ENCODE measurements at regions not wholly inside any gene's neighbourhood (a gene's known extent, or its start where the extent isn't known, plus 50 kb on each side); places are given as distances from the start of the nearest gene placed in this dataset.
"Not testable (repeated sequence)": the region's sequence is repeated elsewhere in the genome, so short reads cannot be mapped to it uniquely, and the experiment has no call there.

DNA sequence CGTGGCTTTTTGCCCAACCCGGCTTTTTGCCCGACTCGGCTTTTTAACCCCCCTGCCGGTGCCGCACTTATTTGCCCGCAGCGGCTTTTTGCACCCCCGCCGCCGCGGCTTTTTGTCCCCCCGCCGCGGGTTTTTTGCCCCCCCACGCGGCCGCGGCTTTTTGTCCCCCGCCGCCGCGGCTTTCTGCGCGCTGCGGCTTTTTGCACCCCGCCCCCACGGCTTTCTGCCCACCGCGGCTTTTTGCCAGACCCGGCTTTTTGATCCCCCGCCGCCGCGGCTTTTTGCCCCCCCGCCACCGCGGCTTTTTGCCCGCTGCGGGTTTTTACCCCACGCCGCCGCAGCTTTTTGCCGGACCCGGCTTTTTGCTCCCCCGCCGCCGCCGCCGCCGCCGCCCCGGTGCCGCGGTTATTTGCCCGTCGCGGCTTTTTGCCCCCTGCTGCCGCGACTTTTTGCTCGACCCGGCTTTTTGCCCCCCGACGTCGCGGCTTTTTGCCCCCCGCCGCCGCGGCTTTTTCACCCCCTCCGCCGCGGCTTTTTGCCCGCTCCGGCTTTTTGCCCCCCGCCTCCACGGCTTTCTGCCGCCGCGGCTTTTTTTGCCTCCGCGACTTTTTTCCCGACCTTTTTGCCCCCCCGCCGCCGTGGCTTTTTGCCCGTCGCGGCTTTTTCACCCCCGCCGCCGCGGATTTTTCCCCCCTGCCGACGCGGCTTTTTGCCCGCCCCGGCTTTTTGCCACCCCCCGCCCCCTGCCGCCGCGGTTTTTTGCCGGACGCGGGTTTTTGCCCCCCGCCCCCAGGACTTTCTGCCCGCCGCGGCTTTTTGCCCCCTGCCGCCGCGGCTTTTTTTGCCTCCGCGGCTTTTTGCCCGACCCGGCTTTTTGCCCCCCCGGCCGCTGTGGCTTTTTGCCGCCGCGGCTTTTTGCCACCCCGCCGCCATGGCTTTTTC is 2786.5 kb downstream of the RPIA start:
- TF ChIP-seq, protein P1, sequence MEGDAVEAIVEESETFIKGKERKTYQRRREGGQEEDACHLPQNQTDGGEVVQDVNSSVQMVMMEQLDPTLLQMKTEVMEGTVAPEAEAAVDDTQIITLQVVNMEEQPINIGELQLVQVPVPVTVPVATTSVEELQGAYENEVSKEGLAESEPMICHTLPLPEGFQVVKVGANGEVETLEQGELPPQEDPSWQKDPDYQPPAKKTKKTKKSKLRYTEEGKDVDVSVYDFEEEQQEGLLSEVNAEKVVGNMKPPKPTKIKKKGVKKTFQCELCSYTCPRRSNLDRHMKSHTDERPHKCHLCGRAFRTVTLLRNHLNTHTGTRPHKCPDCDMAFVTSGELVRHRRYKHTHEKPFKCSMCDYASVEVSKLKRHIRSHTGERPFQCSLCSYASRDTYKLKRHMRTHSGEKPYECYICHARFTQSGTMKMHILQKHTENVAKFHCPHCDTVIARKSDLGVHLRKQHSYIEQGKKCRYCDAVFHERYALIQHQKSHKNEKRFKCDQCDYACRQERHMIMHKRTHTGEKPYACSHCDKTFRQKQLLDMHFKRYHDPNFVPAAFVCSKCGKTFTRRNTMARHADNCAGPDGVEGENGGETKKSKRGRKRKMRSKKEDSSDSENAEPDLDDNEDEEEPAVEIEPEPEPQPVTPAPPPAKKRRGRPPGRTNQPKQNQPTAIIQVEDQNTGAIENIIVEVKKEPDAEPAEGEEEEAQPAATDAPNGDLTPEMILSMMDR (IDR thresholded peaks at IDR 0.05; ENCODE audit: extremely low read depth, low read depth, low read length) = no peak
- no peak overlapping the region for H2AFZ ChIP-seq (ENCODE audit: low read length)
- peaks cover 21% of the 10 kb centered on the region for H3K27me3 ChIP-seq (ENCODE audit: insufficient read depth, low read length)
- H3K9me3 ChIP-seq (ENCODE audit: low read depth, low read length) = no peaks in the 10 kb centered on the region
- H3K4me3 ChIP-seq (ENCODE audit: insufficient read depth, low read length) = peak overlapping the region; percentile 55
- H3K4me2 ChIP-seq (ENCODE audit: insufficient read depth, low read length) = peak overlapping the region; percentile 39
- peak; percentile 79 for DNase-seq (ENCODE audit: insufficient read length, low spot score, missing footprints)
- H3K4me1 ChIP-seq (ENCODE audit: insufficient read depth, low read length) = no peaks in the 10 kb centered on the region
- no peaks in the 10 kb centered on the region for H4K20me1 ChIP-seq (ENCODE audit: insufficient read depth, low read length)
- H3K27ac ChIP-seq (ENCODE audit: low read depth, low read length) = no peak overlapping the region
- H3K79me2 ChIP-seq (ENCODE audit: insufficient read depth, low read length) = no peaks in the 10 kb centered on the region
- H3K36me3 ChIP-seq (ENCODE audit: insufficient read depth, low read length) = no peaks in the 10 kb centered on the region

DNA sequence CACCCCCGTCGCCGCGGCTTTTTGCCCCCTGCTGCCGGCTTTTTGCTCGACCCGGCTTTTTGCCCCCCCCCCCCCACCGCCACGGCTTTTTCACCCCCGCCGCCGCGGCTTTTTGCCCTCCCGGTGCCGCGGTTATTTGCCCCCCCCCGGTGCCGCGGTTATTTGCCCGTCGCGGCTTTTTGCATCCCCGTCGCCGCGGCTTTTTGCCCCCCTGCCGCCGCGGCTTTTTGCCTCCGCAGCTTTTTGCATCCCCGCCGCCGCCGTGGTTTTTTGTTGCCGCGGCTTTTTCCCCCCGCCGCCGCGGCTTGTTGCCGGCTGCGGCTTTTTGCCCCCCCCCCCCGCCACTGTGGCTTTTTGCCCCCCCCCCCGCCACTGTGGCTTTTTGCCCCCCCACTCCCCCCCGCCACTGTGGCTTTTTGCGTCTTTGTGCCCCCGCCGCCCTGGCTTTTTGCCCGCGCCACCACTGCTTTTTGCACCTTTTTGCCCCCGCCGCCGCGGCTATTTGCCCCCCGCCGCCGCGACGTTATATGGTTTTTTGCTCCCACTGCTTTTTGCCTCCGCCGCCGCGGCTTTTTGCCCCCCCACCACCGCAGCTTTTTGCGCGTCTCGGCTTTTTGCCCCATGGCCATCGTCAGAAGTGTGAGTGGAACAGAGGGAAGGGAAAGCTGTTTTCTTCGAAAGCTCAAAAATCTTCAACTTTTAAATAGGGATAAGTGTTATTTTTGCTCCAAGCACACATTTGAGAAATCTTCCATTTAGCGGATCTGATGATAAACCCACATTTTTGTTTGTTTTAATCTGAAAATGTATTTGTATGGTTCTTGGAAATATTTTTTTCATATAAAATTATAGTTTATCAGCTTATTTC is 2787.6 kb downstream of the RPIA start:
- not testable (repeated sequence) for H2AFZ ChIP-seq (ENCODE audit: low read length); DNase-seq (ENCODE audit: insufficient read length, low spot score, missing footprints); H3K4me1 ChIP-seq (ENCODE audit: insufficient read depth, low read length); H3K9me3 ChIP-seq (ENCODE audit: low read depth, low read length); H3K27ac ChIP-seq (ENCODE audit: low read depth, low read length); H3K4me2 ChIP-seq (ENCODE audit: insufficient read depth, low read length); H3K4me3 ChIP-seq (ENCODE audit: insufficient read depth, low read length); H3K79me2 ChIP-seq (ENCODE audit: insufficient read depth, low read length); H4K20me1 ChIP-seq (ENCODE audit: insufficient read depth, low read length); H3K36me3 ChIP-seq (ENCODE audit: insufficient read depth, low read length)
- H3K27me3 ChIP-seq (ENCODE audit: insufficient read depth, low read length) = peaks cover 21% of the 10 kb centered on the region

- H2AFZ ChIP-seq (ENCODE audit: low read length); H3K4me1 ChIP-seq (ENCODE audit: insufficient read depth, low read length); H3K4me3 ChIP-seq (ENCODE audit: insufficient read depth, low read length); H3K36me3 ChIP-seq (ENCODE audit: insufficient read depth, low read length); H3K27me3 ChIP-seq (ENCODE audit: insufficient read depth, low read length); H3K4me2 ChIP-seq (ENCODE audit: insufficient read depth, low read length); DNase-seq (ENCODE audit: insufficient read length, low spot score, missing footprints); H4K20me1 ChIP-seq (ENCODE audit: insufficient read depth, low read length); H3K9me3 ChIP-seq (ENCODE audit: low read depth, low read length); H3K27ac ChIP-seq (ENCODE audit: low read depth, low read length); H3K79me2 ChIP-seq (ENCODE audit: insufficient read depth, low read length): not testable (repeated sequence)
Observed at GRCh38 chr2:91485226-91485625, 2793.8 kb downstream of the RPIA start.

DNA sequence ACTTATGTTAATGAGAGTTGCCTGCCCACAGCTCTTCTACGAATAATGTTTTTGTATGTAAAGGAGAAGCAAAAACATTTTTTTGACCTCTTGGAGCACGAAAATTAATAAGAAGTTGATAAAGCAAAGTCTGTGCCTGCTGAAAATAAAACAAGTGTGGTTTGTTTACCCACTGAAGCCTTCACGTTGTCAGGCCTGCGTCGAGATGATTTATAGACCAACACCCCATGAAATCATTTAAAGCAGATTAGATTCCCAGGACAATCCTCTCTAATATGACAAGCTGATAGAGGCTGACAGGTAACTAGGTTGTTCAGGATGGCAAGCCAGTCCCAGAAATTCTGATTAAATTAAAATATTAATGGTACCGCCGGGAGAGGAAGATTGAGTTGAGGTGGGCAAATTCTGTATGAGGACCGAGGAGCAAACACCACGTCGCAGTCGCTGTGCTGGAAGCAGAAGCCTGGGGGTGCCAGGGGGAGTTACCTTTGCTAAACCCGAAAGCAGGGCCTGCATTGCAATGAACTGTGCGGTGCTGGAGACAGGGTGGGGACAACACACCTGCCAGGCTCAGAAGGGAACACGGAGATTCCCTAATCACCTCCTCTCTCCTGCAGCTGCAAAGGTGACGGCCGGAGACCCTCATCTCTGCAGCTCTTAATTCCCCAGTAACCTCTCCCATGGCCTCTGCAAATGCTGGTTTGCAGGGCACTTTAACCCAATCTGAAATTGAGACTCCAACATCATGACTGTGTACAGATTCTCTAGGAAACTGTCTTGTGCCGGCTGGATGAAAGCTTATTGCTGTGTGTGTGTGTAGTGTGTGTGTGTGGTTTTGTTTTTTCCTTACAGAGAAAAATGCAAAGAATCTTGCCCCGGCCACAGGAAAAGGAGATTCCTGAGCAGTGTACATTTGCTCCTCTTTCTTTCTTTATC is 2805.9 kb downstream of the RPIA start:
- H3K27ac ChIP-seq (ENCODE audit: low read depth, low read length); DNase-seq (ENCODE audit: insufficient read length, low spot score, missing footprints); H3K4me2 ChIP-seq (ENCODE audit: insufficient read depth, low read length); H4K20me1 ChIP-seq (ENCODE audit: insufficient read depth, low read length); H2AFZ ChIP-seq (ENCODE audit: low read length); H3K4me3 ChIP-seq (ENCODE audit: insufficient read depth, low read length); H3K9me3 ChIP-seq (ENCODE audit: low read depth, low read length); H3K36me3 ChIP-seq (ENCODE audit: insufficient read depth, low read length); H3K4me1 ChIP-seq (ENCODE audit: insufficient read depth, low read length); H3K79me2 ChIP-seq (ENCODE audit: insufficient read depth, low read length); H3K27me3 ChIP-seq (ENCODE audit: insufficient read depth, low read length): not testable (repeated sequence)

DNA sequence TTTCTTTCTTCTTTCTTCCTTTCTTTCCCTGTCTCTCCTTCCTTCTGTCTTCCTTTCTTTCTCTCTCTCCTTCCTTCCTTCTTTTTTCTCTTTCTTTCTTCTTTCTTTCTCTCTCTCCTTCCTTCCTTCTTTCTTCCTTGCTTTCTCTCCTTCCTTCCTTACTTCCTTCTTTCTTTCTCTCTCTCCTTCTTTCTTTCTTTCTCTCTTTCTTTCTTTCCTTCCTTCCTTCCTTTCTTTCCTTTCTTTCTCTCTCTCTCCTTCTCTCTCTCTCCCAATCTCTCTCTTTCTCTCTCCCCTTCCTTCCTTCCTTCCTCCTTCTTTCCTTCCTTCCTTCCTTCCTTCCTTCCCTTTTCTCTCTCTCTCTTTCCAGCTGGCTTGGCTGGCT is 2806.6 kb downstream of the RPIA start:
- not testable (repeated sequence) for H2AFZ ChIP-seq (ENCODE audit: low read length); H3K4me3 ChIP-seq (ENCODE audit: insufficient read depth, low read length); H3K27me3 ChIP-seq (ENCODE audit: insufficient read depth, low read length); H3K27ac ChIP-seq (ENCODE audit: low read depth, low read length); H3K4me2 ChIP-seq (ENCODE audit: insufficient read depth, low read length); H3K36me3 ChIP-seq (ENCODE audit: insufficient read depth, low read length); H4K20me1 ChIP-seq (ENCODE audit: insufficient read depth, low read length); H3K9me3 ChIP-seq (ENCODE audit: low read depth, low read length); H3K4me1 ChIP-seq (ENCODE audit: insufficient read depth, low read length); H3K79me2 ChIP-seq (ENCODE audit: insufficient read depth, low read length); DNase-seq (ENCODE audit: insufficient read length, low spot score, missing footprints)

DNA sequence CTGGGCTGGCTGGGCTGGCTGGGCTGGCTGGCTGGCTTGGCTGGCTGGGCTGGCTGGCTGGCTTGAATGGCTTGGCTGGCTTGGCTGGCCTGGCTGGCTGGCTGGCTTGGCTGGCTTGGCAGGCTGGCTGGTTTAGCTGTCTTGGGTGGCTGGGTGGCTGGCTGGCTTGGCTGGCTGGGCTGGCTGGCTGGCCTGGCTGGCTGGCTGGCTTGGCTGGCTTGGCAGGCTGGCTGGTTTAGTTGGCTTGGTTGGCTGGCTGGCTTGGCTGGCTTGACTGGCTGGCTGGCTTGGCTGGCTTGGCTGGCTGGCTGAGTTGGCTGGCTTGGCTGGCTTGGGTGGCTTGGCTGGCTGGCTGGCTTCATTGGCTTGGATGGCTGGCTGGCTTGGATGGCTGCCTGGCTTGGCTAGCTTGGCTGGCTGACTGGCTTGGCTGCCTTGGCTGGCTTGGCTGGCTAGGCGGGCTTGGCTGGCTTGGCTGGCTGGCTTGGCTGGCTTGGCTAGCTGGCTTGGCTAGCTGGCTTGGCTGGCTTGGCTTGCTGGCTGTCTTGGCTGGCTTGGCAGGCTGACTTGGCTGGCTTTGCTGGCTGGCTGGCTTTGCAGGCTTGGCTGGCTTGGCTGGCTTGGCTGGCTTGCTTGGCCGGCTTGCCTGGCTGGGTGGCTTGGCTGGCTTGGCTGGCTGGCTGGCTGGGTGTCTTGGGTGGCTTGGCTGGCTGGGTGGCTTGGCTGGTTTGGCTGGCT is 2807.2 kb downstream of the RPIA start:
- H4K20me1 ChIP-seq (ENCODE audit: insufficient read depth, low read length); H3K27ac ChIP-seq (ENCODE audit: low read depth, low read length); DNase-seq (ENCODE audit: insufficient read length, low spot score, missing footprints); H3K4me3 ChIP-seq (ENCODE audit: insufficient read depth, low read length); H3K4me2 ChIP-seq (ENCODE audit: insufficient read depth, low read length); H3K4me1 ChIP-seq (ENCODE audit: insufficient read depth, low read length); H2AFZ ChIP-seq (ENCODE audit: low read length); H3K79me2 ChIP-seq (ENCODE audit: insufficient read depth, low read length); H3K36me3 ChIP-seq (ENCODE audit: insufficient read depth, low read length); H3K9me3 ChIP-seq (ENCODE audit: low read depth, low read length); H3K27me3 ChIP-seq (ENCODE audit: insufficient read depth, low read length): not testable (repeated sequence)

- H4K20me1 ChIP-seq (ENCODE audit: insufficient read depth, low read length); H3K4me3 ChIP-seq (ENCODE audit: insufficient read depth, low read length); H3K79me2 ChIP-seq (ENCODE audit: insufficient read depth, low read length); DNase-seq (ENCODE audit: insufficient read length, low spot score, missing footprints); H3K27ac ChIP-seq (ENCODE audit: low read depth, low read length); H3K36me3 ChIP-seq (ENCODE audit: insufficient read depth, low read length); H3K9me3 ChIP-seq (ENCODE audit: low read depth, low read length); H3K27me3 ChIP-seq (ENCODE audit: insufficient read depth, low read length); H3K4me2 ChIP-seq (ENCODE audit: insufficient read depth, low read length); H2AFZ ChIP-seq (ENCODE audit: low read length); H3K4me1 ChIP-seq (ENCODE audit: insufficient read depth, low read length): not testable (repeated sequence)
Observed at GRCh38 chr2:91499431-91500050, 2808.1 kb downstream of the RPIA start.

All from osteoblast (primary cell).